Embryonic facial prominence (tissue), 1 donor: ENCODE measurements at regions not wholly inside any gene's neighbourhood (a gene's known extent, or its start where the extent isn't known, plus 50 kb on each side); places are given as distances from the start of the nearest gene placed in this dataset.

Experiments
- DNase-seq: peaks from one replicate; pipeline ENCODE4 v3.0.0-alpha.2; 2016; ENCODE audit errors: extremely low spot score

DNA sequence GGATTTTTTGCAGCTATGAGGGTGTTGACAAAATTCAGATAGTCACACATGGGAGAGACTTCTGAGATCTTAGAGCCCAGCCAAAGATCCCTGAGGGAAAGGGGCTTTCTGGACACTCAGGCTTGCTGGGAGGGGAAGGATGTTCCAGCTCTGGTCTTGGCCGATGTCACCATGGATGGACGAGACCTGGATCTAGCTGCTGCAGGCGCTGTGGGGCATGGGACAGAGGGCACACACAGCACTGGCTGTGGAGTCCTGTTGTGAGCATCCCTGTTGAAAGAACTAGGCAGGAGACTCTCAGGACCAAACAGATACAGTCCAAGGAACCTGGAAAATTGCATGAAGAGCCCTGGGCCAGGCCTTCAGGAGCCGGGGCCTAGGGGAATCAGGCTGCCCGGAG is 80.1 kb upstream of the SDK2 start:
- no peak for DNase-seq

DNA sequence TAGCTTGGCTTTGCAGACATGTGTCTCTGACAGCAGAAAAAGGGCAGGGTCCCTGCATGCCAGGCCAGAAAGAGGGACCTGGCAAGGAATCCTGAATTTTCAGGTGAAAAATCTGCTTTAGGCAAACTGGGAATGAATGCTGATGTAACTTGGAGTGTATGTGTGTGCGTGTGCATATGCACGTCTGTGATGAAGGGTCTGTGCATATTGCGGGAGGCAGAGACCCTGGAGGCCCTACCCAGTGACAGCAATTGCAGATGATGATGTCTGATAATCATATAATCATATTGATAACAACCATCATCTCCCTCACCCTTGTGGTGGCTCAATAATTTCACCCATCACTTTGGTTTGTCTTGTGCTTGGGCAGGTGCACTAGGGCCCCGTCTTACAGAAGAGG is 80.7 kb upstream of the SDK2 start:
- DNase-seq = no peak

DNA sequence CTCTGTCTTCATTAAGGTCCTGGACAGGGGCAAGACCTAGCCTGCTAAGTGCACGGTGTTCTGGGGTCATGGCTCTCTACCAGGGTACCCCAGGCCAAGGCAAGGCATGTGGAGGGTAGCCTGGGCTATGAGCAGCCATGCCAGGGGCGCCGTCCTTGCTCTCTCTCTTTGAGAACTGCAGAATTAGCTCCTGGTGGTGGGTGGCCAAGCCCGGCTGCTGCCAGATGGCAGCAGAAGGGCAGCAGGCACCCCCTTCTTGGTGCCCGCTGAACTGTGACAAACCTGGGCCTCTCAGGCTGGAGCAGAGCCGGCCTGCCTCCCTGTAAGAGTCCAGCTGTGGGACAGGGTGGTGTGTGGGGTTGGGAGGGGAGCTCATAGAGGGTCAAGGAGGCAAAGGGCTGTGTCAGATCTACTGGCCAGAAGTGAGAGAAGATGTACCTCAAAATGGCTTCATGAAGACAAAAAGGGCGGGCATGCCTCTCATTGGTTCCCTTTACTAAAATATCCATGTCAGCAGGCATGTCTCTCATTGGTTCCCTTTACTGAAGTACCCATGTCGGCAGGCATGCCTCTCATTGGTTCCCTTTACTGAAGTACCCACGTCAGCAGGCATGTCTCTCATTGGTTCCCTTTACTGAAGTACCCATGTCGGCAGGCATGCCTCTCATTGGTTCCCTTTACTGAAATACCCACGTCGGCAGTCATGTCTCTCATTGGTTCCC is 81.7 kb upstream of the SDK2 start:
- DNase-seq = no peak

DNA sequence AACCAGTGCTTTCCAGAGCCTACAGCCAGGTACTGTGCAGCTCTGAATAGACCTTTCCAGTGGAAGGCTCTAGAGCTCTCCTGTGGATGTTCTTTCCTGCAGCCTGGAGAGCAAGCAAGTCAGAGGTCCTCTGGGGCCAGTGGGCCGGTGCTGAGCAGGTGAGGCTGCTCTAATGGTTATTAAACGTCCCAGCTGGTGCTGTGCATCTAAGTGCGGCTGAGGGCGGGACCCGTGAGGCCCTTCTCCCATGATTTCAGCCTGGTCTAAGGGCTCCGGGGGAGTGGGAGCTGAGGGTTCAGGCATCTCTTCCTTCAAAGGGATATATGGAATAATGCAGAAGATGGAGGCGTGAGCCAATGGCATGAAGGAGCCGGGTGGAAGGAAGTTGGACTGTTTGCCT is 83.7 kb upstream of the SDK2 start:
- no peak for DNase-seq

DNA sequence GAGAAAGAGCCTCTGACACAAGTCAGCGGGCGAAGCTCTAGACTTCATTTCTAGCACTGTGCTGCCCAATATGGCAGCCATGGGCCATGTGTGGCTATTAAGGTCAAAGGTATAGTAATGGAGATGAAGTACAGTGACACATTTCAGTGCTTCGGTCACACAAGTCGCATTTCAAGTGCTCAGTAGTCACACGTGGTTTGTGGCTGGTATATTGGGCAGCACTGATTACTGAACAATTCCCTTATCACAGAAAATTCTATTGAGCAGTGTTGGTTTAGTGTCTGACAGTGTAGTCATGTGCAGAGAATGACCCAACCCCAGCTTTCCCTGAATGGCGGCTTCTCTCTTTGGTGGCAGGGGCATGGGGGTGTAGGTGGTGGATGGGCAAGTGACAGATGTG is 84.9 kb upstream of the SDK2 start:
- no peak for DNase-seq

DNA sequence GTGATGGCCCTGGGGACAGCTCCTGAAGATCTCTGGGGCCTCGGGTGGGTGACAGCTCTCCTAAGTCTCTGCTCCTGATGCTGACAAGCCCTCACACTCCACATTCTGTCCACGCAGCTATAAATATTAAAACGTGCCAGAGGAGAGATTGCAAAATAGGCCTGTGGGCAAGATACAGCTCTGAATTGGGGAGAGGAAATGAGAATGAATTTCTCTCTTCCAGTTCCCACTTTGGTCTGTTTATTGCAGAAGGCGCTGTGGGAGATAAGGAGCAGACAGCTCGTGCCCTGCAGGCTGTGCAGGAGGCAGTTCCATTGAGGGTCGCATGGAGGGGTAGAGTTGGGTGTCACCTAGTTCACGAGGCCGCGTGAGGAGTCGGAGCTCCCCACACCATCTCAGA is 87.5 kb upstream of the SDK2 start:
- DNase-seq = no peak

DNA sequence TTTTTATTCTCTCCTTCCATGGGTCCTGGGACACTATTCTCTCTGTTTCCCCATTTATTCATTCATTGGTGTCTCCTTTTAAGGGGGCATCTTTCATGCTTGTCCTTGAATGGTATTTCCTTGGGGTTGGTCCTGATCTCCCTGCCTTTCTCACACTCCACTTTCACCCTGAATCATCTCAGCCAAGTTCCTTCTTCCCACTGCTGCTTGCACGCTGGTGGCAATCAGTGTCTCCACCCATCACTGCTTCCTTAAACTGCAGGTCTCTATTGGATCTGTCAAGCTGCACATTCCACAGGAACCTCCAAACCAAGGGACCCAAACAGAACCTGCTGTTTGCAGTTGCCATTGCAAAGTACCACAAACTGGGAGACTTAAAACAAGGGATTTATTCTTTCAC is 89.3 kb upstream of the SDK2 start:
- no peak for DNase-seq

DNA sequence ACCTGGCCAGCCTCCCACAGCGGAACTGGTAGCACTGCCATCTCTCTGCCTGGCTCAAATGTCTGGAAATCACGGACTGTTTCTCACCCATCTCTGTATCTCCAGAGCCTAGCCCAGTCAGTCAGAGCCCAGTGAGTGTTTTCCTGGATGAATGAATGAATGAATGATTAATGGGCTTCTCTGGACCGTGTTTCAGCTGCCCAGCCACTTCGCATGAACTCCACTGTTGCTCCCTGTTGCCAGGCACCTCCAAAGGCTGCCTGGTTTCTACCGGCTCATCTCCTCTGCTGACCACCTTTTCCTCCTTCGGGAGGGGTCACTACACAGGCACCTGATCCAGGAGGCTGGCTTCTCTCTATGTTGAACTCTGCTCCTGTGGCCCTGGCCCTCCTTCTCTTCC is 91.0 kb upstream of the SDK2 start:
- DNase-seq = no peak

DNA sequence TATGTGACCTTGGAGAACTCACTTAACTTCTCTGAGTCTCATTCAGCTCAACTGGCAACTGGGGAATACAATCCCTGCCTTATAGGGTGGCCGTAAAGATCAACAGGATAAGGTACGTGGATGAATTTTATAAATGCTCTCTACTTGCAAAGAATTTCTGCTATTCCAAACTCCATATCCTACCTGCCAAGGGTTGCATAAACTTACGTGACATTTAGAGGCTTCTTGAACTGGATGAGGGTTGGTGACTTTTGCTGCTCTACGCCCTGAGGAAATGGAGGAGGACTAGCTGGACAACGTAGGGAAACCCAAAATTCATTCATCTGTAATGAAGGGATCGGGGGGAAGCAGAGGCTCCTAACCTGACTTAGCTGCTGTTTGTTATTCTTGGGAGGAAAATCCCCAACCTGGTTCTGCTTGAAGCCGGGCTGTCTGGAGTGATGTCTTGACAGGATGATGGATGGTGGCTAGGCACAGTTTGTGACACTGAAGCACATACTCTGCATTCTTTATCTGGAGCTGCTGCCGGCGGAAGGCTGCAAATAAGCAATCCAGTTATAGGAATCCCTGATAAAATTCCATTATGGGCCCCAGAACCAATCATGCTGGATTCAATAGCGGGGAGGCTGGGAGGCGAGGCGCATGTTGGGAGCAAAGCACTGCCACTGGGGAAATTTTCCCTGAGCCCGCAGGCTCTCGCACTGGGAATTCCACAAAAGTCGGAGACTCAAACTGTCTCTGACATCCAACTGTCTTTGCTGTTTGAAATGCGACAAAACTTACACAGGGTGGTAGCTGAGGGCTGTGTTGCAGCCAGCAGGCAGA is 94.7 kb upstream of the SDK2 start:
- DNase-seq = no peak

DNA sequence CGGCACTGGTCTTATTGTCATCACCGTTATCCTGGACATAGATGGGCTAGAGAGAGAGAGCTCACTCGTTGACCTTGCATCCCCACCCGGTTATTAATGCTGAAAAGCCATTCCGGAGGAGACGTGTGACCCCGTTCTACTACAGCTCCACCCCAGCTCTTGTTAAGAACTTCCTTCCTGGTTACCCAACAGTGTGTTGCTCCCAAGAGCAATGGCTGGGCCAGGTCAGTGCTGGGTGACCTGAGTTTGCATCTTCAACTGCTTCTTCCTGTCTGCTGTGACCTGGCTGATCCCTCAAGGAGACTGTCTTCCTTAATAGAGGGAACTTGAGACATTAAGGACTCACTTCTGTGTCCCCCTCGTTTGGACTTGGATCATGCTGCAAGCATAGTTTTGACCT is 96.1 kb upstream of the SDK2 start:
- no peak for DNase-seq

DNA sequence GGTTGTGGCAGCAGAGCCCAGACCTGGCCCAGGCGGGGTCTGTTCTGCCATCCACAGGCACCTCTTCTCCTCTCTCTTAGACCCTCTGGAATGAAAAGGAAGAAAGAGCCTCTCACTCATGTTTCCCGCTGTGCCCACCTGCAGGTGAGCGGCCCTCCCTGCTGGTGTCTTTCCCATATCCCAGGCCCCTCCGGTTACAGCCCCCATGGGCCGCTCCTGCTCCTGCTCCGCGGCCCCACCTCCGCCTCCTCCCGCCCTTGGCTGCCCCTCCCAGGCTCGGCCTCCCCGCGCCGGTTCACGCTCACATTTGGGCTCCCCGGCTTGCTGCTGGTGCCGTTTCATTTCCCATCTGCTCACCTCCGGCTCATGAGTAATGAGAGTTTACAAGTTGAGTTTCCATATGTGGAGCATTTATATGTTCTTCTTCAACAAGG is 98.7 kb upstream of the SDK2 start:
- no peak for DNase-seq

DNA sequence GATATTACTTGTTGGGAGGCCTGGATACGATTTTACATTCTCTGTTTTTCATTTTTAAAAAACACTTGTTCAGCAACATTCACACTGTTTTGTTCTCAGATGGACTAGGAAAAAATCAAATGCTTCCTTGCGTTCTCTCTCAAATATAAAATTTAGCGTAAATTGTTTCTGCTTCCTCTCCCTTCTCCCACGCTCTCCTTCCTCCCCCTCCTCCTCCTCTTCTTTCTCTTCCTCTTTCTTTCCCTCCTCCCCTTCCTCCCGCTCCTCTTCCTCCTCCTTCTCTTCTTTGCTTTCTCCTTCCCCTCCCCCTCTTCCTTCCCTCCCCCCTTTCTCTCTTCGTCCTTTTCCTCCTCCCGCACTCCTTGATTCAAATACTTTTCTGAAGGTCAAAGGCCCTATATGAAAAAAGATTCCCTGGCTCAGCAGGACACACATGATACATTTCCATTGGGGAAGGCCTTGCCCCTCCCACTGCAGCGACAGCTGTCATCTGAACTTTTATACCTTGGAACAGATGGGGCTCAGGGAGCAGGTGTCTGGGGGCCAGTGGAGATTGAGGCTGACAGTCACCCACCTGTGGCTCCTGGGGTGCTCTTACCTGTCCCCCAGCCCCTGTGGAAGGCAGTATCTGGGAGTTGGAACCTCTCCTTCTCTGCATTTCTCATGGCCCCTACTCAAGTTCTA is 99.4 kb upstream of the SDK2 start:
- no peak for DNase-seq

DNA sequence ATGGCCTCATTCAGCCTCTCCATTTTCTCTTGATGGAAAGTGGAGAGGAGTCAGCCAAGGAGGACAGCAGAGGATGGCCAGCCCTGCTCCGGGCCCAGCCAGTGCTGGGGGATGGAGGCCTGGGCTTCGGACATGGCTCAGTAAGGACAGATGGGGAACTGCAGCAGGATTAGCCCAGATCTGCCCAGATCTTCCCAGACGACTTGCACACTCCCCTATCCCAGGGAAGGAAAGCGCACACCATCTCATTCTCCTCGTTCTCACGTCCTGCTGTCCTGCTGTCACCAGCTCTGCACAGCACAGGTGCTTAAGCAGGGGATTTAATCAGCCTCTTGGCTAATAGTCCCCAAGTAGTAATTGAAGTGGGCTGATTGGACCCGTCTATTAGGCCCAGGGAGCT is 100.2 kb upstream of the SDK2 start:
- DNase-seq = no peak

DNA sequence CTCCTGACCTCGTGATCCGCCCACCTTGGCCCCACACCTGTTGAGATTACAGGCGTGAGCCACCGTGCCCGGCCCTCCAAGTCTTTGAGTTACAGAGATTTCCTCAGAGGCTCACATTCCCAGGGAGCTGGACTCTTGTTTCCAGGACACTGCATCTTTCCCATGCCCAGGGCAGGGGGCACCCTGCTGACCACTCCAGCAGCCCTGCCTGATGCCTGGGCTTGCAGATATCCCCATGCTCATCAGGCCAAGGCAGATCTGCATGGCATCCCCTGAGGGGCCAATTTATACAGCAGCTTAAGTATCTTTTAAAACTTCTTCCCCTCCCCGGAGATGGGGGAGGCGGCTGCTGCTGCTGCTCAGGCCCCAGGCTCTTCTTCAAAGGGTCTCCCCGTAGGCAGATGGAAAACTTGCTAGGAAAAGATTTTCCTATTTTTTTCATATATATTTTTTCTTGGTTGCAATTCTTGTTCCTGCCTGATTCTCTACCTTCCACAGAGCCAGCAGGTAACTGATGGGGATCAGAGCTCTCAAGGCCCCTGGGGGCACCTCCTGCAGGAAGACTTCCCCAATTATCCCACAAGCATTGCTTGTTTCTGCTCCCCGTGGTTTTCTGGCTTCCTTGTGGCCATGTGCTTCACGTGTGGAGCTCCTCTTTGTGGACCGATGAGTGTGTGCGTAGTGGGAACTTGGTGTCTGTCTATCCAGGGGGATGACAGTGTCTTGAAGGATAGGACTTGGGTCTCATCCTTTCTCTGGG is 102.2 kb upstream of the SDK2 start:
- DNase-seq = no peak

DNA sequence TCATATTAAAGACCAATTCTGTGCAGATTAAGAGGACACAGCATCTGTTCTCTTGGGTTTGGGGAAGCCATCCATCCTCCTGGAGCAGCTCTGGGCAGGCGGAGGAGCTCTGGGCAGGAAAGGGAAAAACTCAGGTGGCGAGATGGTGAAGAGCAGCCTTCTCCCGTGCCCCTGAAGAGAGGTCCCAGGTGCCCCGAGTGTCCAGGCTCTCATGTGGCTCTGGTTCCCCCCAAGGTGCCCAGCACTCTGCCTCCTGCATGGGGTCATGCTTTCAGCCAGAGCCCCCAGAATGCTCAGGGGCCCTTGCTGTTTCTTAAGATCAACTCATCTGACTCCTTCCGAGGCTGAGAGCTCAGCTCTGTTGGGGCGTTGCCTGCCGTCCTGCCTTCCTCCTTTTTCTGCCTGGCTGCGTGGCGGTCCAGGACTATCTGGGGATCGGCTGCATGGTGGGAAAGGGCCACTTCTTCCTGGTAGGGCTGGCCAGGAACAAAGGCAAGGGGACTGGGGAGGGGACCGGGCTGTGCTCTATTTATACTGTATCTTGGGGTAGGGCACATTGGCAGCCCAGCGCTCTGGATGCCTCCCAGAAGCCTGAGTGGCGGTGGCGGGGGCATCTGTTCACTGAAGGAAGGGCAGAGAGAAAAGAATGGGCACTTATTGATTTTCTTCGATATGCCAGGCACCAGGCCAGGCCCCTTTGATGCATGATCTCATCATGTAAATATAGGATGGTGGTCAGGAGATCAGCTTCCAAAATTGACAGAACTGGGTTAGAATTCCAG is 103.2 kb upstream of the SDK2 start:
- DNase-seq = no peak

DNA sequence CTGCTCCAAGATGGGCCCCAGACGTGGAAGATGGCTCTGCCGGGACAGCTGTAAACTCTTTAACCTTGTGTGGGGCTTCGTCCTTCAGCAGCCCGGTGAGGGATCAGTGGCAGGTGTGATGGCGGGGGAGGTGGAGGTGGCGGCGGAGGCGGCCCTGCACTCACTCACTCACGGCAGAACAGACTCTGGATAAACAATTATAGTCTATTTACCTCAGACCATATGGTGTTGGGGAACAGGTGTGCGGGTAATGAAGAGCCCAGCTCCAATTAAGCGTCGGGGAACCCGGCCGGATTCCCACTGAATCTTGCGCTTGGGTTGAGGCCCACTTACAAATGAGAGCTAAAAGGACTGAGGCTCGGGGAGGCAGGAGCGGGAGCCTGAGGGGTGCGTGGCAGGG is 104.3 kb upstream of the SDK2 start:
- no peak for DNase-seq

DNA sequence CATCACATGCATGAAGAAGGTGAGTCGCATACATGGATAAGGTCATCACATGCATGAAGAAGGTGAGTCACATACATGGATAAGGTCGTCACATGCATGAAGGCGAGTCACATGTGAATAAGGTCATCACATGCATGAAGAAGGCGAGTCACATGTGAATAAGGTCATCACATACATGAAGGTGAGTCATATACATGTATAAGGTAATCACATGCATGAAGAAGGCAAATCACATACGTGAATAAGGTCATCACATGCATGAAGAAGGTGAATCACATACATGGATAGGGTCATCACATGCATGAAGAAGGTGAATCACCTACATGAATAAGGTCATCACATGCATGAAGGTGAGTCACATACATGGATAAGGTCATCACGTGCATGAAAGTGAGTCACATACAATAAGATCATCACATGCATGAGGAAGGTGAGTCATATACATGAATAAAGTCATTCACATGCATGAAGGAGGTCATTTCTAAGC is 105.1 kb upstream of the SDK2 start:
- DNase-seq = no peak

DNA sequence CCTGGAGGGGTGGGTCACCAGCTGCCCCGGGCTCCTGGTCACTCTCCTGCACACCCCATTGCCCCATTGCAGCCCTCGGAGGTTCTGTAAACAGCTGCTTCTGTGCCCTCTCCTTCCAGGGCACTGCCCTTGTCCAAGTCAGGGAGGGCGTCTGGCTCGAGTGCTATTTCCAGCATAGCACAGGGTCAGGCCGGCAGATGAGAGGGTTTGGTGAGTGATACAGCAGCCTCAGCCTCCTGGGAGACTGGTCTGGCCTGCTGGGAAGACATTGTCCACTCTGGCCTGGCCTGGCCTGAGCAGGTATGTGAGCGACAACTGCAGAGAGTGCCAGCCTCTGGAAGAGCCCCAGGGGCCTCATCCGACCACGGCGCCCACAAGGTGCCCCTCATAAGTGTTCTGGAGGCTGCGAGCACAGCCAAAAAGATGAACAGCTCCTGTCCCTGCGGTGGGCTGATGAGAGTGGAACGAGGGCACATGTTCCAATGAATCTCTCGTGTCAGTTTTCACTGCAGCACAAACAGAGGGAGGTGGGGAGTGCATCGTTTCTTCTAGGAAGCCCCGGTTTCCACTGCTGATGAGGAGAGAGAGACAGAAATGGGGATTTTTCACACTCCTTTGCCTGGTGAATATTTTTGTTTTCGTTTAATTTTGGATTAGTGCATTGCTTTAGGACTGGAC is 105.8 kb upstream of the SDK2 start:
- DNase-seq = no peak

DNA sequence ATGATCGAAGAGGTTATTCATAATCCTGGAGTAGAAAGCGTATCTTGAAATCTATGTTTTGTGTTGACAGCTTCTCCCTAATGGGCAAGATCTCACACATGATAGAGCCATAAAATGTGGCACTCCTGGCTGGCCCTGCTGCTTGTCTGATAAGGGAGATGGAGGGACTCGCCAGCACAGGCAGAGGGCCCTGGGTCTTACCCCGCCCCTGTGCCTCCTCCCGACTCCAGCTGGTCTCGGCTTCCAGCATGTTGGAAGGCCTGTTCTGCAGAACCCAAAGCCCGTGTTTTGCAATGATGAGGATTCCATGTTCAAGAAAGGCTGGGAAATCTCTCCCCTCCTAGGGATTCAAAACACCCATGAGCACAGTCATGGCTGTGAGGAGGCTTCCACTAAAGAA is 106.7 kb upstream of the SDK2 start:
- DNase-seq = no peak

DNA sequence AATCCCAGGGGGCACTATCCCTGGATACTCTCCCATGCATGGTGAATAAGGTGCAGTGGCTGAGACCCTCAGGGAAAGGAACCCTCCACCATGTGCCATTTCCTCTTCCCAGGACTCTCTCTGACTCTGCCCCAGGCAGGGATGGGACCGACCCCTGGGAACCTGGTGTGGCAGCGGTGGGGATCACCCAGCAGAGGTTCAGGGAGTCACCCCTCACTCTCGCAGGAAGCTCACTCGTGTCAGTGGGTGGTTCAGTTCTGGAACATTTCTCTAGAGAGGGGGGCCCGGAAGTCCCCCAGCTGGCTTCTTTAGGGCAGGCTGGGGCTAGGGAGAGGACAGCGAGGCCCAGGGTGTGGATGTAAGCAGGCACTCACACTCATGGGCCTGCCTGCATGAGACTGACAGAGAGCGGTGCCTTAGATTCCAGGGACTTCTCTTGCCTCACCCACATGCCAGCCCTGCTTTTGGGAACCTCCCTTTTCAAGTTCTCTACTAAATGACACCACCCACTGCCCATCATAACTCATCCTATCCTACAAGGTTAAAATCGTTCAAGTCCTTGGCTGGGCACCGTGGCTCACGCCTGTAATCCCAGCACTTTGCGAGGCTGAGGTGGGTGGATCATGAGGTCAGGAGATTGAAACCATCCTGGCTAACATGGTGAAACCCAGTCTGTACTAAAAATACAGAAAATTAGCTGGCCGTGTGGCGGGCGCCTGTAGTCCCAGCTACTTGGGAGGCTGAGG is 109.7 kb upstream of the SDK2 start:
- DNase-seq = no peak
